Right lobe of liver (tissue), 4 donors: ENCODE measurements at regions not wholly inside any gene's neighbourhood (a gene's known extent, or its start where the extent isn't known, plus 50 kb on each side); places are given as distances from the start of the nearest gene placed in this dataset.

Source experiments
- POLR2A ChIP-seq: fragments of 450-650 bp; IDR thresholded peaks from one replicate; pipeline ENCODE4 v1.6.1; 2017; ENCODE audit warnings: antibody characterized with exemption, mild to moderate bottlenecking
- TF ChIP-seq, protein P1 (sequence below), 4 donors: fragments of 200-600 bp in 3 of 4; fragments of 450-650 bp in 1 of 4; IDR thresholded peaks; one replicate each; pipeline versions ENCODE4 v1.5.1 to v1.8.0; 2016 to 2022; ENCODE audit warnings: antibody characterized with exemption in 4 of 4, mild to moderate bottlenecking in 2 of 4
- donor health status: DM: no; HTN: no; CAD: no.
- donor health status: DM: no; HTN: no; CAD: no.
- donor health status: DM: no; HTN: yes; CAD: no.

DNA sequence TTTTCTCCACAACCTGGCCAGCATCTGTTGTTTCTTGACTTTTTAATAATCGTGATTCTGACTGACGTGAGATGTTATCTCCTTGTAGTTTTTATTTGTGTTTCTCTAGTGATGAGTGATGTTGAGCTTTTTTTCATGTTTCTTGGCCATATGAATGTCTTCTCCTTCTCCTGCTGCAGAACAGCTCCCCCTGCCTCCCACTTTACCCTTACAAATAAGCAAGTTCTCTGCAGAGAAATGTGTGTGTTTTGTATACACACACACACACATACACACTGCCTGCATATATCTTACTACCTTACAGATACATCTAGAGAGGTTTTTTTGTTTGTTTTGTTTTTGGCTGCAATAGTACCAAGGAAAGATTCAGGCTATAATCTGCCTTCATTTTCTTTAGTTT, 88.7 kb upstream of the PHF24 start:
- TF ChIP-seq, protein P1, sequence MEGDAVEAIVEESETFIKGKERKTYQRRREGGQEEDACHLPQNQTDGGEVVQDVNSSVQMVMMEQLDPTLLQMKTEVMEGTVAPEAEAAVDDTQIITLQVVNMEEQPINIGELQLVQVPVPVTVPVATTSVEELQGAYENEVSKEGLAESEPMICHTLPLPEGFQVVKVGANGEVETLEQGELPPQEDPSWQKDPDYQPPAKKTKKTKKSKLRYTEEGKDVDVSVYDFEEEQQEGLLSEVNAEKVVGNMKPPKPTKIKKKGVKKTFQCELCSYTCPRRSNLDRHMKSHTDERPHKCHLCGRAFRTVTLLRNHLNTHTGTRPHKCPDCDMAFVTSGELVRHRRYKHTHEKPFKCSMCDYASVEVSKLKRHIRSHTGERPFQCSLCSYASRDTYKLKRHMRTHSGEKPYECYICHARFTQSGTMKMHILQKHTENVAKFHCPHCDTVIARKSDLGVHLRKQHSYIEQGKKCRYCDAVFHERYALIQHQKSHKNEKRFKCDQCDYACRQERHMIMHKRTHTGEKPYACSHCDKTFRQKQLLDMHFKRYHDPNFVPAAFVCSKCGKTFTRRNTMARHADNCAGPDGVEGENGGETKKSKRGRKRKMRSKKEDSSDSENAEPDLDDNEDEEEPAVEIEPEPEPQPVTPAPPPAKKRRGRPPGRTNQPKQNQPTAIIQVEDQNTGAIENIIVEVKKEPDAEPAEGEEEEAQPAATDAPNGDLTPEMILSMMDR (IDR thresholded peaks at IDR 0.05), result peak in 3 of 4 donors; percentile 15 to 27 (median 21)
- no peak for TF ChIP-seq POLR2A
